HepG2 (cell line): ENCODE measurements at regions not wholly inside any gene's neighbourhood (a gene's known extent, or its start where the extent isn't known, plus 50 kb on each side); places are given as distances from the start of the nearest gene placed in this dataset.

Experiments
- ATF4 ChIP-seq, 2 experiments: fragments of 450-650 bp in 1 of 2; sonication (generic) in 1 of 2; formaldehyde crosslinking; IDR thresholded peaks; 2 replicates each; pipeline versions ENCODE4 v1.5.0 to v1.8.0; 2020 to 2022; ENCODE audit warnings: mild to moderate bottlenecking in 1 of 2, missing genetic modification reagents in 1 of 2
- CEBPZ ChIP-seq: IDR thresholded peaks from 2 replicates; pipeline ENCODE4 v1.6.1; 2012; ENCODE audit warnings: low read length, improper control_type of control experiment
- ESRRA ChIP-seq: sonication (generic); formaldehyde crosslinking; IDR thresholded peaks from 2 replicates; pipeline ENCODE4 v1.5.1; 2020; ENCODE audit warnings: mild to moderate bottlenecking, low read depth, missing genetic modification reagents
- FOXP1 ChIP-seq, 2 experiments: fragments of 450-650 bp in 1 of 2; IDR thresholded peaks; 2 replicates each; pipeline ENCODE4 v1.6.1; 2017 to 2018; ENCODE audit warnings: antibody characterized with exemption in 1 of 2
- HMGXB3 ChIP-seq: sonication (generic); formaldehyde crosslinking; IDR thresholded peaks from 2 replicates; pipeline ENCODE4 v1.4.0; 2020; ENCODE audit warnings: missing genetic modification reagents, borderline replicate concordance
- HOXA3 ChIP-seq: sonication (generic); formaldehyde crosslinking; IDR thresholded peaks from 2 replicates; pipeline ENCODE4 v1.5.0; 2020; ENCODE audit warnings: missing genetic modification reagents
- IRF2 ChIP-seq: IDR thresholded peaks from 2 replicates; pipeline ENCODE4 v1.6.1; 2018; ENCODE audit warnings: missing genetic modification reagents, missing compliant biosample characterization
- NR3C1 ChIP-seq: sonication (generic); formaldehyde crosslinking; IDR thresholded peaks from 2 replicates; pipeline ENCODE4 v1.4.0; 2020; ENCODE audit warnings: missing genetic modification reagents
- ONECUT2 ChIP-seq: sonication (generic); formaldehyde crosslinking; IDR thresholded peaks from 2 replicates; pipeline ENCODE4 v1.4.0; 2020; ENCODE audit warnings: missing genetic modification reagents
- PAX8 ChIP-seq: sonication (generic); formaldehyde crosslinking; IDR thresholded peaks from 2 replicates; pipeline ENCODE4 v1.8.0; 2022; ENCODE audit warnings: mild to moderate bottlenecking, missing genetic modification reagents, borderline replicate concordance
- PRPF4 ChIP-seq: fragments of 200-400 bp; formaldehyde crosslinking; IDR thresholded peaks from 2 replicates; pipeline ENCODE4 v1.6.1; 2016; ENCODE audit warnings: low read length, low read depth; ENCODE audit not compliant: poor library complexity, severe bottlenecking
- SP1 ChIP-seq, 2 experiments: fragments of 450-650 bp in 1 of 2; sonication (generic) in 1 of 2; formaldehyde crosslinking in 1 of 2; IDR thresholded peaks; 2 replicates each; pipeline versions ENCODE4 v1.4.0 to v1.6.1; 2016 to 2020; ENCODE audit warnings: missing genetic modification reagents in 1 of 2
- TAF1 ChIP-seq: sonication (generic); formaldehyde crosslinking; IDR thresholded peaks from 2 replicates; pipeline ENCODE4 v1.4.0; 2020; ENCODE audit warnings: missing genetic modification reagents
- TF ChIP-seq, protein P1 (sequence below): sonication (generic); formaldehyde crosslinking; IDR thresholded peaks from 2 replicates; pipeline ENCODE4 v1.5.0; 2020; ENCODE audit warnings: mild to moderate bottlenecking, missing genetic modification reagents, moderate library complexity

GRCh38 chr5:12392246-12392645 is 488.0 kb upstream of the CTNND2 start:
- no peak for TF ChIP-seq NR3C1 (CRISPR knock-in tag)
- TF ChIP-seq, protein P1, sequence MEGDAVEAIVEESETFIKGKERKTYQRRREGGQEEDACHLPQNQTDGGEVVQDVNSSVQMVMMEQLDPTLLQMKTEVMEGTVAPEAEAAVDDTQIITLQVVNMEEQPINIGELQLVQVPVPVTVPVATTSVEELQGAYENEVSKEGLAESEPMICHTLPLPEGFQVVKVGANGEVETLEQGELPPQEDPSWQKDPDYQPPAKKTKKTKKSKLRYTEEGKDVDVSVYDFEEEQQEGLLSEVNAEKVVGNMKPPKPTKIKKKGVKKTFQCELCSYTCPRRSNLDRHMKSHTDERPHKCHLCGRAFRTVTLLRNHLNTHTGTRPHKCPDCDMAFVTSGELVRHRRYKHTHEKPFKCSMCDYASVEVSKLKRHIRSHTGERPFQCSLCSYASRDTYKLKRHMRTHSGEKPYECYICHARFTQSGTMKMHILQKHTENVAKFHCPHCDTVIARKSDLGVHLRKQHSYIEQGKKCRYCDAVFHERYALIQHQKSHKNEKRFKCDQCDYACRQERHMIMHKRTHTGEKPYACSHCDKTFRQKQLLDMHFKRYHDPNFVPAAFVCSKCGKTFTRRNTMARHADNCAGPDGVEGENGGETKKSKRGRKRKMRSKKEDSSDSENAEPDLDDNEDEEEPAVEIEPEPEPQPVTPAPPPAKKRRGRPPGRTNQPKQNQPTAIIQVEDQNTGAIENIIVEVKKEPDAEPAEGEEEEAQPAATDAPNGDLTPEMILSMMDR = no peak
- TF ChIP-seq FOXP1 (IDR thresholded peaks at IDR 0.05) = no peak
- no peak for TF ChIP-seq FOXP1 (CRISPR knock-in tag; IDR thresholded peaks at IDR 0.05)
- TF ChIP-seq TAF1 (CRISPR knock-in tag) = no peak
- no peak for TF ChIP-seq PRPF4
- TF ChIP-seq CEBPZ = no peak
- no peak for TF ChIP-seq ONECUT2 (CRISPR knock-in tag)
- no peak for TF ChIP-seq SP1 (IDR thresholded peaks at IDR 0.05)
- no peak for TF ChIP-seq SP1 (CRISPR knock-in tag; IDR thresholded peaks at IDR 0.05)
- TF ChIP-seq HOXA3 (CRISPR knock-in tag) = no peak
- no peak for TF ChIP-seq HMGXB3 (CRISPR knock-in tag)
- no peak for TF ChIP-seq ESRRA (CRISPR knock-in tag)
- no peak for TF ChIP-seq PAX8 (CRISPR knock-in tag)
- TF ChIP-seq IRF2 (CRISPR knock-in tag) = no peak
- no peak for TF ChIP-seq ATF4 (CRISPR knock-in tag; IDR thresholded peaks at IDR 0.05)
